Renal cortical epithelial cell (primary cell): ENCODE measurements at regions not wholly inside any gene's neighbourhood (a gene's known extent, or its start where the extent isn't known, plus 50 kb on each side); places are given as distances from the start of the nearest gene placed in this dataset.

Experiments
- DNase-seq: peaks from one replicate; pipeline ENCODE4 v3.0.0-alpha.2; 2011; ENCODE audit warnings: low read depth

- no peak for DNase-seq
These were observed 186.0 kb upstream of the FRMPD4 start for GRCh38 chrX:11952176-11952720.

- peak; percentile 99 for DNase-seq
These were observed 184.7 kb upstream of the FRMPD4 start for GRCh38 chrX:11953615-11954014.

GRCh38 chrX:11954176-11954575 lies 184.1 kb upstream of the FRMPD4 start:
- peak; percentile 54 for DNase-seq

GRCh38 chrX:11960031-11960430 lies 178.2 kb upstream of the FRMPD4 start:
- no peak for DNase-seq

DNA sequence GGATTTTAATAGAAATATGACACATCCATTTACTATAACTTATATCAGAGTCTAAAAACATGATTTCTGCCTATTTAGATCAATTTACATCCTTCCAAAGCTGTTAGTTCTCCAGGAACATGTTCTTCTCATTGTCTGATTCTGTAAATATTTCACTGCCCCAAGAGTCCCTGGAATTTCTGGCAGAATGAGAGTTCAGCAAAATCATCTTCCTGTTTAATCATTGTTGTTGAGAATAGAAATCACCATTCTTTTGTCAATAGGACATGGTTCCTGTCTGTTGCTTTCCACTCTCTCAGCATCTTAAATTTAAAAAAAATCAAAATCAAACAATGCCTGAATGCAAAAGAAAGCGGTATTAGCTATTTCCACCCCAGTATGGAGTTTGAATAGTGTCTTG lies 172.8 kb upstream of the FRMPD4 start:
- DNase-seq = peak; percentile 81

GRCh38 chrX:11967986-11968869 lies 170.0 kb upstream of the FRMPD4 start:
- peak; percentile 77 for DNase-seq

DNA sequence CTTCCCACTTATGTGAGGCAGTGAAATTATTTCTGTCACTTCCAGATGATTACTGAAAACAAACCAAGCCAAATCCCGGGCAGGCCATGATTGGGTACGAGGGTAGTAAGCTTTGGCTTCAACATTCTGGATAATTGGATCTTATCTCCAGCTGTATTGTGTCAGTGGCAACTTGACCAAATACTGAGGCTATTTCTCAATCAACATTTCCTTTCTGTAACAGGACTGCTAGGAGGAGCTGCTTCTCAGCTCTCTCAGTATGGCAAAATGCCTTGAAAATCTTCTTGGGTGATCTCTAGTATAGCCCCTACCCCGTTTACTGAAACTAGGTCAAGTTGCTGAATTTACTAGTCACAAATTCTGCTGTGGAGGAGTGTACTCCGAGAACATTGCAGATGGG lies 169.3 kb upstream of the FRMPD4 start:
- DNase-seq = no peak

GRCh38 chrX:11970578-11971359 lies 167.5 kb upstream of the FRMPD4 start:
- DNase-seq = peak; percentile 18

DNA sequence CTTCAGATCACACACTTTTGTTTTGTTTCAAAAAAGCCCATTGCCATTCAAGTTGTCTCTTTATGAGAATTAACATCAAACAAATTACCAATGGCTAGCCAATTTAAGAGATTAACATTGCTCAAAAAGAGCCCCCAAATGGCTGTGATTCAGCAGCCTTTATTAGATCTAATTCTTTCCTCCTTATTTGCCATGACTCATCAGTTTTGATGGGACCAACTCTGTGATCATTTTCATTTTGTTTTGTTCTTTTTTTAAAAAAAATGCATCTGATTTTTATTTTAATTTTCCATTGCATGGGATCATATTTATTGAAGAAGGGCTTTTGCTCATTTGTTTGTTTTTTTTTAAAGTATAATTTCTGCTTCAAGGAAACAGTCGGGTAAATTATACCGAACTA lies 161.6 kb upstream of the FRMPD4 start:
- no peak for DNase-seq

GRCh38 chrX:11992271-11992670 lies 146.0 kb upstream of the FRMPD4 start:
- no peak for DNase-seq

GRCh38 chrX:11995146-11995545 lies 143.1 kb upstream of the FRMPD4 start:
- DNase-seq = no peak

DNA sequence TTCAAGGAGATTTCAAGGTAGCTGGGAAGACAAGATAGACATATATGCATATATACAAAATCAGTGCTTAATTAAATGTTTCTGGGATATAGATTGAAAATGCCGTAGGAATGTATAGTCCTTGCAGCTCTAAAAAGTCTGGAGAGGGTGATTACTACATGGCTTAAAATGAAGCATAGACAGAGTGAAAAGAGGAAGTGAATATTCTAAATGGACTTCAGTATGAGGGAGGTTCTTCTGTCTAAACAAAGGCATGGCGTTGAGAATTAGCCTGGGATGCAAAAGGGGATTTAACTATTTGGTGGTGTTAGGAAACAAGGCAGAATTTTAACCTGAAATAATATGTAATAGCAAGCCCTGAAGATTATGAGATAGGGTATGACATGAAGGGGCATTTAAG lies 141.5 kb upstream of the FRMPD4 start:
- no peak for DNase-seq

DNA sequence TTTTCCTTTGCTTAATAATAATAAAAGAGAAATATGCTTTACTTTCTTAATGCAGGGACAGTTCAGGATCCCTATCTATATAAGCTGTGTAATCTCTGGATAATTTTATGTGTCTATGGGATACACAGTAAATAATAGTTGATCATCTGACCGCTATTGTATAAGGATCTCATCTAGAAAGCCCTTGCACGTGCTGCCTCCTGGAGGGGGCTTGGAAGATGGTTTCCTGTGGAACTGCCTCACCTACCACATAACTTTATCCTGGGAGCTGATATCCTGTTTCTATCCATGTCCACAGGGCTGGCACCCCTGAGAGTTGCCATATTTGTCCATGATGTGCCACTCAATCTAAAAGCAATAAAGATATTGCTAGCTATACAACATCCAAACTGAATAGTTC lies 139.3 kb upstream of the FRMPD4 start:
- DNase-seq = no peak

- DNase-seq = peak; percentile 79
These were observed 135.4 kb upstream of the FRMPD4 start for GRCh38 chrX:12002876-12003275.

DNA sequence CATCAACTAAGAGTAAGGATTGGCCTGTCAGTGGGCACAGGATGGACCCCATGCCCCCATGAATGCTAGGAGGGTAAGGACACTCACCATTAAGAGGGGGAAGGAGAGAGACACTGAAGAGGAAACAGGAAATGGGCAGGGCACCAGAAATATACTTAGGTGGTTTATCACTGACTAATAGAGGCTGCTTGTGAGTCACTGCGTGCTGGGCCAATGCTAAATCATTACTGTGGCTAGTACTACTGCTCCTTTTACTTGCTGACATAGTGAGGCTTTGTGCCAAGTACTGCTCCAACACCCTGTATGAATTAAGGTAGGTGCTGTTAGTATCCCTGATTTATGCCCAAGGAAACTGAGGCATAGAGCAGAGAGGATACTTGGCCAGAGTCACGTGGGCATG lies 130.4 kb upstream of the FRMPD4 start:
- DNase-seq = peak; percentile 91

DNA sequence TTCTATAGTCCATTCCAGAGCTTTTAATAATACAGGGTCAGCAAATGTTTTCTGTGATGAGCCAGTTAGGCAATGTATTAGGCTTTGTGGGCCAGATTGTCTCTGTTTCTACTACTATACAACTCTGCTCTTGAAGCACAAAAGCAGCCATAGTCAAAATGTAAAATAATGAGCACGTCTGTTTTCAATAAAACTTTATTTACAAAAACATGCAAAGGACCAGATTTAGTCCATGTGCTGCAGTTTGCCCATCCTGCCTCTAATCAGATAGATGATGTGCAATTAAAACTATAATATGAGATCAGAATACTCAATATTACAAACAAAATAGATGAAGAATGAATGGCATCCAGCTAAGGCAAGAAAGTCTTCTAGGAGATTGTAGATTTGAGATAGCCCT lies 127.8 kb upstream of the FRMPD4 start:
- DNase-seq = no peak

DNA sequence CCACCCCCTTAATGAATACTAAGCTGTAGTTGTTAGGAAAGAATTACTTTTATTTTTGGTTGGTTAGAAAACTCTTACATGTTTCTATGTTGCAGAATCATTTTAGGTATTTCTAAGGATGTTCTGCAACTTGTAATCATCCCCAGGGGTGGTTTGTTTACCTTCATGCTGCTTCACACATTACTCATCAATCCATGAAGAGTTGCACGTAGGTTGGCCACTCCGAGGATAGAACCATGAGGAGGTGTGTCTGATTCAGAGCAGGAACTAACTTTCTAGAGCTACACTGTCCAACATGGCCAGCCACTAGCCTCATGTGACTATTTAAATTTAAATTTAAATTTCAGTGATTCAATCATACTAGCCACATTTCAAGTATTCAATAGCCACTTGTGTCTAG lies 127.2 kb upstream of the FRMPD4 start:
- DNase-seq = peak; percentile 73

DNA sequence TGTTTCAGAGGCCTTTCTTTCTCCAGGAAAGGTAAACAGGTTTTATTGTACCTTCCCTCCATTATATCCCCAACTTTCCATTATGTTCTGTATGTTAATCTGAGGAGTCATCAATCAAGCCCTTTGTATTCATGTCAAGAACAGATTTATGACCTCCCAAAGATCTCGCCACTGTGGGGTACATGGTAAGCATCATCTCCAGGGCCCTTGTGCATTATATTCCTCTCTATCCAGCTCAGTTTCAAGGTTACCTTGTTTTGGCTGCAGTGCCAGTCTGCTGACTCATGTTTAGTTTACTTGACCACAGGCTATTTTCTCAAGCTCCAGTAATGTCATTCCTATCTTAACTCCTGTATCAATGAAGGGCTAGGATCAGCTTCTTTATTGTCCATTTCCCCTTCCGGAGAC lies 125.1 kb upstream of the FRMPD4 start:
- DNase-seq = peak; percentile 88

GRCh38 chrX:12021698-12022097 lies 116.6 kb upstream of the FRMPD4 start:
- DNase-seq = no peak

GRCh38 chrX:12026481-12026880 lies 111.8 kb upstream of the FRMPD4 start:
- DNase-seq = peak; percentile 77

GRCh38 chrX:12032082-12032481 lies 106.2 kb upstream of the FRMPD4 start:
- no peak for DNase-seq

DNA sequence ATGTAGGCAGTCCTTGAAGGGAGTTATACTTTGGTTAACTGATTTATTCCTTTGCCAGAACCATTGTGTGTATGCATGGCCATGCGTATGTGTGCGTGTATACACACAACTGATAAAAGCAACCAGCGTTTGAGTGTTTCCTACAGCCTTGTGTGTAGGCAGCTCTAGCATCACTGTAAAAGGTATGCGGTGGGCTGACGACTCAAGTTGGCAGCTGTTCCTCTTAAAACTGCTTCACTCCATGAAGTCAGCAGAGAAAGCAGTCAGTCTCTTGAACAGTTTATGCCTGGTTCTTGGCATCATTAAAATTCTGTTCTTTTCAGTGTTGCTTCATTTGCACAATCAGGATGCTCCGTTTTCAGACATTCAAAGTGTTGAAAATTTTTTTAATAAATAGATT lies 103.5 kb upstream of the FRMPD4 start:
- DNase-seq = no peak

DNA sequence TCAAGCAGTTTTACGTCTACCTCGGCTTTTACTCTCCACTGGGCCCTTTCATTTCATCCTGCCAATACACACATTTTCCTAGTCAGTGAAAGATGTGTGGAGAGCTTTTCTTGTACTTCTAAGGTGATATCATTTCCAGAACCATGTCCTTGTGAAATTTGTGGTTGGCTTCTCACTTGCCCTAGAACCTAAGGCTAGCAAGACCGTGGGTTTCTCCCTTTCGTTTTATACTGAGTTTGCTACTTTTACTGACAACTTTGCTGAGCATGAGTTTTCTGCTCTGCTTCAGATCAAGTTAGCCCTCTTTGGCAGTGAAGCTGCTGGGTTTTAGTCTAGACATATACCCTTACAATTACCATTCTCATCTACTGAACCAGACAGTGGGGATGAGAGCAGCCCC lies 95.7 kb upstream of the FRMPD4 start:
- DNase-seq = no peak
